Uterus (tissue), 2 donors: ENCODE measurements at regions not wholly inside any gene's neighbourhood (a gene's known extent, or its start where the extent isn't known, plus 50 kb on each side); places are given as distances from the start of the nearest gene placed in this dataset.

ENCODE experiments used
- POLR2A ChIP-seq, 2 donors: fragments of 450-650 bp; IDR thresholded peaks; one replicate each; pipeline ENCODE4 v1.6.1; 2016; ENCODE audit warnings: antibody characterized with exemption in 2 of 2, mild to moderate bottlenecking in 1 of 2, moderate library complexity in 1 of 2
- TF ChIP-seq, protein P1 (sequence below), 4 experiments: fragments of 200-600 bp in 2 of 4; fragments of 450-650 bp in 2 of 4; sonication (generic) in 2 of 4; IDR thresholded peaks; one replicate each; pipeline ENCODE4 v1.5.1; 2016 to 2019; ENCODE audit warnings: antibody characterized with exemption in 4 of 4, mild to moderate bottlenecking in 2 of 4, moderate library complexity in 1 of 4

GRCh38 chr10:10958041-10958440 lies 59.6 kb upstream of the CELF2 start:
- TF ChIP-seq, protein P1, sequence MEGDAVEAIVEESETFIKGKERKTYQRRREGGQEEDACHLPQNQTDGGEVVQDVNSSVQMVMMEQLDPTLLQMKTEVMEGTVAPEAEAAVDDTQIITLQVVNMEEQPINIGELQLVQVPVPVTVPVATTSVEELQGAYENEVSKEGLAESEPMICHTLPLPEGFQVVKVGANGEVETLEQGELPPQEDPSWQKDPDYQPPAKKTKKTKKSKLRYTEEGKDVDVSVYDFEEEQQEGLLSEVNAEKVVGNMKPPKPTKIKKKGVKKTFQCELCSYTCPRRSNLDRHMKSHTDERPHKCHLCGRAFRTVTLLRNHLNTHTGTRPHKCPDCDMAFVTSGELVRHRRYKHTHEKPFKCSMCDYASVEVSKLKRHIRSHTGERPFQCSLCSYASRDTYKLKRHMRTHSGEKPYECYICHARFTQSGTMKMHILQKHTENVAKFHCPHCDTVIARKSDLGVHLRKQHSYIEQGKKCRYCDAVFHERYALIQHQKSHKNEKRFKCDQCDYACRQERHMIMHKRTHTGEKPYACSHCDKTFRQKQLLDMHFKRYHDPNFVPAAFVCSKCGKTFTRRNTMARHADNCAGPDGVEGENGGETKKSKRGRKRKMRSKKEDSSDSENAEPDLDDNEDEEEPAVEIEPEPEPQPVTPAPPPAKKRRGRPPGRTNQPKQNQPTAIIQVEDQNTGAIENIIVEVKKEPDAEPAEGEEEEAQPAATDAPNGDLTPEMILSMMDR (IDR thresholded peaks at IDR 0.05): no peak
- no peak for TF ChIP-seq POLR2A (IDR thresholded peaks at IDR 0.05)
